HG02981 (cell line): ENCODE measurements at regions not wholly inside any gene's neighbourhood (a gene's known extent, or its start where the extent isn't known, plus 50 kb on each side); places are given as distances from the start of the nearest gene placed in this dataset.

Experiments used
- ATAC-seq: cut with Tn5 transposase; IDR thresholded peaks from one replicate; pipeline ENCODE4 v1.9.1; 2021; ENCODE audit warnings: mild to moderate bottlenecking, moderate library complexity; ENCODE audit not compliant: unreplicated experiment

DNA sequence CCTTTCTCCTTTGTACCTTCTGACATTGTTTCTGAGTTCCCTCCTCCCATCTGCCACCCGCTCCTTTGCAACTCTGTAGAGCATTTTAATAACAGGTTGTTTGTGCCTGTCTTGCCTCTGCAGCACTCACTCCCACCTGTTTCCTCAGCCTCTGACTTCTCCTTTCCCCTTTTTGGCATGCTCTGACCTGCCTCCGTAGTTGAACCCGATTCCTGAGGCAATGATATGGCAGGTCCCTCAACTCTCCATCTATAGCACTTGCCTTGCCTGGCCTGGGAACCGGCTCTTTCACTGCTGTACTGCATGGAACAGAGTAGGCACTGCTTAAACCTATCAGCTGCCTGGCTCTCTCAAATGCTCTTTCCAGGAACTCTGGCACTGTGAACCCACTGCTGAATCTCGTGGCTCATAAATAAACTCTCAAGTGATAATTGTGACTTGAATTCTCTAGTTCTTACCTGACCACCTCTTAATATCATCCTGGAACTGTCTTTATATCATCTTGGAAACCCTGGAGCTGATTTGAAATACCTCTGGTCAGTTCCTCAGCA is 50.3 kb downstream of the UTRN start:
- no peak for ATAC-seq

DNA sequence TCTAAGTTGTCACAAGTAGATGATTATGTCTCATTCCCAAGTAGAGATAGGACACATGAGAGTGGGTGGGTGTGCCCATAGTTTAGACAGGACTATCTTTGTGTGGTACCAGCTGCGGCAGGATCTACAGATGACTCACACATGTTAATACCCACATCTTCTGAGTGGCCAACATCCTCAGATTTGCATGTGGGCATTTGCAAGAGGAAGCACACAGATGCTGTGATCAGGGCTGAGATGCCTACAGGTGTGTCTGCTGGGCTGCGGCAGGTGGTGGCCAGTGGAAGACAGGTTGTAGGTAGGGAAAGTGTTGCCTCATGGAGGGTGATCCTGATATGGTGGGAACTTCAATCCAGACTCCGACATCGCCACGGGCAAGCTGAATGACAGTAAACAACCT is 50.8 kb downstream of the UTRN start:
- ATAC-seq: peak; percentile 65

DNA sequence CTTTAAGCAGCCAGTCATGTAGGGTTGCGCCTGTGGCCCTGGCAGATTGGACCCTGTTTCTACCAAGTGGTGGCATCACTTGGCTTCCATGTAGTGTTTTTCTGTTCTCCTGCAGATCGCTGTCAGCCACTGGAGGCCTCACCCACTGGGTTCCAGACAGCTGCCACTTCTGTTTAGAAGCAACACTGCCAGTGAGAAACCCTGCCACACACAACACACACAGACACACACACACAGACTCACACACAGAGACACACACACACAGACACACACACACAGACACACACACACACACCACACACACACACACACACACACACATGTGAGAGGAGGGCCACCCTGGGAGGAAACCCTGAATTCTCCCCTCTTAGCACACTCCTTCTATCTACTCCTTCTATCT is 51.8 kb downstream of the UTRN start:
- ATAC-seq: no peak

DNA sequence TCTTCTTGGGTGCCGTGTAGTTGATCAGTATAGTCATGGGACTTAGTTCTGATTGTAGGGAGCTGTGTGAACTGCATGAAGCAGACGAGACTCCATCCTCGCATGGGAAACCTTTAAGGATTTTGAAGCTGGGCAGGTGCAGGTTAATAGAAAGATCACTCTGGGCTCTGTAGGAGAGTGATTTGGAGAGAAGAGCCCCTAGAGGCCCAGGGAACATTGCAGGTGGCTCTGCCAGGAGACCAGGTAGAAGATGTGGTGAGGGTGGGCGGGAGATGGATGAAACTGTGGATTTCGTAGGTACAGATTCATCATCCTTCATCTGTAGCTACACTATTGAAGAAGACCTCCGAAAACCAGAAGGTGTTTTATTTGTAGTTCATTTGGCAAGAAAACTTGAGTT is 53.3 kb downstream of the UTRN start:
- no peak for ATAC-seq

DNA sequence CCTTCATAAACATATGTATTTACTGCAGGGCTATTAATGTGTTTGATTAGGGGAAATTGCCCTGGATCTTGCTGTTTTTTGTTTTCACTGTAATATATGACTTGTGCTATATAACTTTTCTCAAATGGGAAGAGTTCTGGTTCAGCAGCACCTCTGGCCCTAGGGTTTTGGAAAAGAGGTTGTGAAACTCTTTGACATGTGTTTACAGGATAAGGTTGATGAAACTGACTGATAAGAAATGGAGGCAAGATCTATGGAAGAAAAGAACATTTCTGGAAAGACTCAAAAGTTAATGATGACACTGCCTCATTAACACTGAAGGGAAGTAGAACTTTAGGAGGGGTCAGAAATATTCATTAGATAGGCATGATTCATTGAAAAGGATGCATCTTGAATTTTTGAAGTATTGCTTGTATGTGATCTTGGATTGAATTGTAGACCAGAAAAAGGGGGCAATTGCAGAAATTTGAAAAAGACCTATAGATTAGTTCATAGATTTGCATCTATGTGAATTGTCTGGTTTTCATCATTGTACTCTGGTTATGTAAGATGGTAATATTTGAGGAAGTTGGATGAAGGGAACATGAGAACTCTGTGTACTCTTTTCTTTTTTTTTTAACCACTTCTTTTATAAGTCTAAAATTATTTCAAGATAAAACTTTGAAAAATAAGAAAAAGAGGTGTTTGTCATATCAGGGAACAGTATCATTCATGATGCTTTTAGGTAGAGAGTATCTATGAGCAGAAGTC is 54.0 kb downstream of the UTRN start:
- ATAC-seq: no peak

DNA sequence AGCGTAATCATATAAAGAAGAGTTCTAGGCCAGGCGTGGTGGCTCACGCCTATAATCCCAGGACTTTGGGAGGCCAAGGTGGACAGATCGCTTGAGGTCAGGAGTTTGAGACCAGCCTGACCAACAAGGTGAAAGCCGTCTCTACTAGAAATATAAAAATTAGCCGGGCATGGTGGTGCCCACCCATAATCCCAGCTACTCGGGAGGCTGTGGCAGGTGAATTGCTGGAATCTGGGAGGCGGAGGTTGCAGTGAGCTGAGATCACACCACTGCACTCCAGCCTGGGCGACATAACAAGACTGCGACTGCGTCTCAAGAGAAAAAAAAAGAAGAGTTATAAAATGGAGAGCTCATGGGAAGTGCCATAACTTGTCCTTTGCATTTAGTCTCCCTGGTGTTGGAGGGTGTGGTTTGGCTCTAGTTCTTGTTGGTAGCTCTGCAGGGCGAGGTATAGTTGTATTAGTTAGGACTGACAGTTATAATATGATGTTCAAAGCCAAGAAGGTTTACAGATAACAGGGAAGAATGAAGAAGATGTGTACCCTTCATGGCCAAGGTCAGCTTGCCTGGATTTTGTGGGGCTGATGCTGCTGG is 54.8 kb downstream of the UTRN start:
- no peak for ATAC-seq

DNA sequence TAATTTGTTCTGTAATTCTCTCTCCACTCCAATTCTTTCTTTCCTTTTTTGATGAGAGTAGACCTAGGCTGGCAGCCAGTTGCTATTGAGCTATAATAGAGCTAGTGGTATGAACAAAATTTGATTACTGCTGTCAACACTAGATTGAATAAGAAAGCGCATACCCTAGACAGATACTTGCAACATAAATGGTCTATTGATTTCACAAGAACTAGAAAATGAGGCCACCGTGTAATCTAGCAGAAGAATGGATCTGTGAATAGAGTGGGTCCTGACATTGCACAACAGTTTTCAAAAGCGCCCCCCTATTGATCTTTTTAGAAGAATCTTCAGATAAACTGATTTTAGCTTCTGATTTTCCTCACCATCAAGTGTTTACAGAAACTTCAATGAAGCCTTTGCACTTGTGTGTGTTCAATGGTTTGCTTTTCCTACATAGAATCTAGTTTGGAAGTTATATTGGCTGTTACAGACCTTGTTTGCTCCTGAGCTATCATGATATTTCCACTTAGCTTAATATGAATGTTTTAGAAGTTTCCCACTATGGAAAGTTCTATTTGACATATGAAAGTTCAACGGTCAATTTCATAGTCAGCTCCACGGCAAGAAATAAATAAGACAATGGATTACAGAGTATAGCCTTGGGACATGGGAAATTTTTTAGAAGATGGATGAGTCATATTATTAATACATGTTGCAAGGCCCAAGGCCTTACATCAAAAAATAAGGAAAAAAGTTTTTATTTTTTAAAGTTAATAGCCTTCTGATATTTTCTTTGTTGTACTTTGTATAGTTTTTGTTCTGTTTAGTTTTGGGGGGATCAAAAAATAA is 55.6 kb downstream of the UTRN start:
- ATAC-seq: no peak

DNA sequence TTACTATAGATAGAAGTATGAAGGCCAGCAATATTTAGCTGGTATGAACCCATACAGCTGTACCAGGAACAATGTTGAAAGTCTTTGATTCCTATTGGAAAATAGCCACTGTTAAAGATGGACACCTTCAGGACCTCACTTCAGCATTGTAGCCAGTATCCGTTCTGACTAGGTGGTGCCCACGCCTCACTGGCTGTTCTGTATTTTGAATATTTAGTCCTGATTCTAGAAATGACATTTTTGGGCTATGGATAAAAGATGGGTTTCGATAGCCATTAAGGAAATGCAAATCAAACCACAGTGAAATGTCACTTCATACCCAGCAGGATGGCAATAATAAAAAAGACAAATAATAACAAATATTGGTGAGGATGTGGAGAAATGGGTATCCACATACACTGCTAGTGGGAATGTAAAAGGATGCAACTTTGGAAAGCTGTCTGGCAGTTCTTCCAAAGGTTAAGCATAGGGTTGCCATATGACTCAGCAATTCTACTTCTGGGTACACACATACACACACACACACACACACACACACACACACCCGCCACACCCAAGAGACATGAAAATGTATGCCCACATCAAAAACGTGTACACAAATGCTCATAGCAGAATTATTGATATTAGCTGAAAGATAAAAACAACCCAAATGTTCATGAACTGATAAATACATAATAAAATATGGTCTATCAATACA is 56.8 kb downstream of the UTRN start:
- ATAC-seq: peak; percentile 44

DNA sequence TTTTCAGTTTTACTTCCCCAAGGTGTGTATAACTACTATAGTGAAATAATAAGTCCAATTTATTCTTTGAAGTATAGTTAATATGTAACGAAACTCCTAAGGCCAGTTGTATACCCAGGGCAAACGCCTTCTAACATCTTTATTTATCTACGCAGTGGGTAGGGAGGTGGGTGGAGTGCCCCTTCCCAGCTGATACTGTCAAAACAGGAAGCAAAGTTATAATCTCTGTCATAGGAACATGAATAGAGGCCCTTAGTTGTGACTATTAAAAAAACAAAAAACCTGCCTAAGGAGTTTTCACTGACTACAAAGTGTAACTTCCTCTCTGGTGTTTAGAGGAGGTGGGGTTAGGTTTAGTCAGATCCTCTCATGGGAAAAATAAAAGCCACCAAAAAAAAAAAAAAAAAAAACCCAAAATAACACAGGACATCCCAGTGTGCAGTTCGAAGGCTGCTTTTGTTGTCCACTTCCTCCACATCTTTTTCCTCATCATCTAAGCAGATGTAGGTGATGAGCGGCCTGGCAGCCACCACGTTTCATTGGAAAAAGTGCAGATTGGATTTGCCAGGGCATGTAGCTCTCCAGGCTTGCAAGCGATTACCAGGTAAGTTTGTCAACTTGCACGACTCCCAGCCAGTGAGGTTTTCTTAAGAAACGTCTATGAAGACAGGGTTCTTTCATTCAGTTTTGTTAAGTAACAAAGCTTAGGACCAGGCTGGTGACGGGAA is 58.7 kb downstream of the UTRN start:
- peak; percentile 40 for ATAC-seq

DNA sequence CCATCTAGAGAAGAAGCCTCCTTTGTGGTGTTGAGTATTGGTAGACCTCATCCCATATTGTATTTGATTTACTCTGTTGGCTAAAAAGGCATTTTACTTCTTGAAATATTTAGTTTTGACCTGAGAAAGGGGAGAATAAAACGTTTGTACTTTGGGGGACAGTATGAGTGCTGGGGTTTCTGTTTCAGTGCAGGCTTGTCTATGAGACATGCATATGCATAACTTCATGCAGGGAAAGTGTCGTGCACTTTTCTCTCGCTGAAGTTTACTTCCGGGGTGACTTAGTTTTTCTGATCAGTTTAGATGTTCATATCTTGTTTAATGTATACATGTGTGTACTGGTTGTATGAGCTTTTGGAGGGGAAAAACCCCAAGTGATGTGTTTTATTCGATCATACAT is 59.5 kb downstream of the UTRN start:
- peak; percentile 40 for ATAC-seq

DNA sequence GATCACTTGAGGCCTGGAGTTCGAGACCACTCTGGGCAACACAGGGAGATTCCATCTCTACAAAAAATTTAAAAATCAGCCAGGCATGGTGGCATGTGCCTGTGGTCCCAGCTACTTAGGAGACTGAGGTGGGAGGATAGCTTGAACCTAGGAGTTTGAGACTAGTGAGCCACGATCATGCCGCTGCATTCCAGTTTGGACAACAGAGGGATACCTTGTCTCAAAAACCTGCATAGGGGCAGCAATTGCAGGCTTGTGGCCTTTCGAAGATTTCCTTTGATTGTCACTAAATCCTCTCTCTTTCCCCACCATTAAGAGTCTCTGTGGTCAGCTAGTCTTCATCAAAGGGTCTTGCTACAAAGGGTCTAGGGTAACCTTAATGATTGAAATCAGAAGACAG is 60.3 kb downstream of the UTRN start:
- ATAC-seq: no peak

DNA sequence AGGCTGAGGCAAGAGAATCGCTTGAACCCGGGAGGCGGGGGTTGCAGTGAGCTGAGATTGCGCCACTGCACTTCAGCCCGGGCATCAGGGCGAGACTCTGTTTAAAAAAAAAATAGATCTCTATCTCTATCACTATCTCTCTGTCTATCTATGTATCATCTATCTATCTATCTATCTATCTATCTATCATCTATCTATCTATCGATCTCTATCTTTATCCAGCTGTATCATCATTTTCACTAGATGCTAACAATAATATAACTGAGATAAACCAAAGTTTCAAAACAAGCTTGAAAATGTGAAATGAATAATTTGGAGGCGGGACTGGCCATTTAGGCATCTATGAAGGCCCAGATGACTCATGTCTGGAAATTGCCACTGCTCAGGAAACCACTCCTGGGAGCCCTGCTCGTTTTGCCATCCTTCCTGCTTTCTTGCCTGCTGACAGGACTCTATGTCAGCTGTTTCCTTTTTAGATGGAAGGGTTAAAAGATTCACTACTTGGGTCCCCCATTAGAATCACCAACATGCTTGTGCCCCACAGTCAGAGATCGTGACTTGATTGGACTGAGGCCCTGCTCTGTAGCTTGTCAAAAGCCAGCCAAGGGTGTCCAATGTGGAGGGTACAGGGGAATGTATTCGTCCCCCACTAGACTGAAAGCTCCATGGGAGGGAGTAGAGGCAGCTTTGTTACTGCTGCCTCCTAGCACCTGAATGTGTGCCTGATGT is 61.7 kb downstream of the UTRN start:
- no peak for ATAC-seq

DNA sequence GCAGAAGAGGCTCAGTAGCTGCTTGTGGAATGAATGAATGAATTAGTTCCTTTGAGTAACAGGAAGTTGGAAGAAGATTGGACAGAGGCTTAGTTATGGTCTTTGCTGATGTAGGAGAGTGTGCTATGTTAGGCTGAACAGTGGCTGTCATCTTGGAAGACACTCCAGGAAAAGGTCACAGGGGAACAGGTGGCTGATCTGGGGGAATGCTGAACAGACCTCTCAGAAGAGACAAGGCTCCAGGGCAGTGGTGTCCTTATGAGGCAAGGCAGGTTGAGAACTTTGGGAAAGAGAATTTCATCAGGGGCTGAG is 62.3 kb downstream of the UTRN start:
- ATAC-seq: no peak

DNA sequence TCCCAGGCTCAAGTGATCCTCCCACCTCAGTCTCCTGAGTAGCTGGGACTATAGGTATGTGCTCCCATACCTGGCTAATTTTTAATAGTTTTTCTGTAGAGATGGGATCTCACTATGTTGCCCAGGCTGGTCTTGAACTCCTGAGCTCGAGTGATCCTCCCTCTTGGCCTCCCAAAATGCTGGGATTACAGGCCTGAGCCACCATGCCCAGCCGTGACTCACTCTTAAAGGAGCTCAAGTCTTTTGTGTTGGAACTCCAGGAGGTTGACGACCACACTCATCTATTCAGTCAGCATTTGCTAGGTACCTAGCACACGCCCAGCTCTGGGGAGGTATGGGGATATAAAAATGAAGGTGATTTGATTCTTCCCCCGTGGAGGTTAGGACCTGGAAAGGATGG is 62.8 kb downstream of the UTRN start:
- ATAC-seq: no peak

DNA sequence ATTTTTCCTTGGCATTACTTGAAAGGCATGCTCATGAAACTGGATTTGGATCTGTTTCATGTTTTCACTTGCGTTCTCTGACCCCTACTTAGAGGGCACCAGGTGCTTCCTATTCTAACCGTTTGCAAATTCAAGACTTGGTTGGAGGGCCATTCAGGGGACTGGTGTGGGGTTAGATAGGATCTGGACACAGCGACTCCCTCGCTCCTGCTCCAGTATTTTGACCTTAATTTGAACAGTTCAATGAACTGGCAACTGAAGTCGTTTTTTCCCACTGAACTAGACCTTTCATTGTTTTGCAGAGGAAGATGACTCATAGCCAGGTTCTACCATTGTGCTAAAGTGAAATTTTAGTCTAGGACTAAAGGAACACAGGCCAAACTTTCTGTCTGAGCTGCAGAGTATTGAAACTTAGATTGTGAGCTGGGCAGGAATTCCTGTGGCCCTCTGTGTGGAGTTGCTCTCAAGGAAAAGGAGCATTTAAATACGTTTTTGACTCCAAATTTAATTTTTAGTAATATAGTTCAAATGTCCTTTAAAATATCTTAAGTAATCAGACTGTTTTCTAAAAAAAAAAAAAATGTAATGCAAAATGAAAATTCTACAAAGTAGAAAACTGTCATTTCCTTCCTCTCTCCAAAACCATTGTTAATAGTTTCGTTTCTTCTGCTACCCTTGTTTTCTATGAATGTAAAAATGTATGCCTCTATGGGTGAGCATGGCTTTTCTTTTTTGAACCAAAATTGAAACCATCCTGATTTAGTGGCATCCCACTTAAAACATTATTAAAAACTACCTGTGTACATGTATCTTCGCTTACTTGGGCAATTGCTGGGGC is 64.8 kb downstream of the UTRN start:
- ATAC-seq: no peak

DNA sequence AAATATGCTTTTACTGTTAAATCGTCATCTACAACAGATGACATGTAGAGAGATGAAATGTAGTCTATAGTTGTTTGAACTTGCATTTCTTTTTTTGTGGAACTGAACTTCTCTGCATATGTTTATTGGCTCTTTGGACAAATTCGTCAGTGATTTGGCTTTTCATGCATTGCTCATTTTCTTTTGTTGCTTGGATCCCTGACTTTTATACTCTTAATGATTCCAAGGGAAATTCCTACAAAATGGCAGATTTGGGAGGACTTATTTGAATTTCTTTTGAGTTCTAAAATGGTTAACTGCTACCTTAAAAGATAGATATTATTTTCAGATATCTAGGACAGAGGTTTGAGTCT is 65.4 kb downstream of the UTRN start:
- no peak for ATAC-seq

DNA sequence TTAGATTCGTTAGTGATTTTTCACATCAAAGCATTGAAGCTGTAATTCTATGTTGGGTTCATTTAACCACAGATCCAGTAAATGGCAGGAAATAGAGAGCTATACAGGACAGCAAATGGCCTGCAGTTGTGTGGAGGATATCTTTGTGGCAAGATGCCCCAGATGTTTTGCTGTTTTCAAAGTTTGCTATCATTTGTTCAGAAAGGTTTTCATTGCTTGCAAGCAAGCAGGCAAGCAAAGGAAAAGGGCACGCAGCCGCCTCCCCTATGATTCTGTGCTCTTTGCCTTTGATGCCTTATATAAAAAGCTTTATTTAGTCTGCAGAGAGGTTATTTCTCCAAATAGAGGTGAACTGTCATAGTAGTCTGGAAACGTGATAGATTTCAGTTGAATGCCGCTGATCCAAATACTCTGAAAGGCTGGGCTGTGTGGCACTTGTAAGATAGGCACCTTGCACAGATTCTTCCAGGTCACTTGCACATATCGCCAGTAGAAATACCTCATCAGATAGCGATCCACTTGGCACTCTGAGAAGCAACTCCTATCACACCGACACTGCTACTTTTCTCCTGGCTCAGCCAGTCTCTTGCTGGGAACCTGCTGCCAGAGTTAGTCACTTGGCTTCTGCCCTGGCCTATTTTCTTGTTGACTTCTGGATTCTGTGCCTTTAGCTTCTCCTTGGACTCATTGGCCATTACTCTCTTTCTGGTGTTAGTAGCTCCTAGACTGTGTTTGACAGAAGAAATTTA is 66.4 kb downstream of the UTRN start:
- no peak for ATAC-seq

DNA sequence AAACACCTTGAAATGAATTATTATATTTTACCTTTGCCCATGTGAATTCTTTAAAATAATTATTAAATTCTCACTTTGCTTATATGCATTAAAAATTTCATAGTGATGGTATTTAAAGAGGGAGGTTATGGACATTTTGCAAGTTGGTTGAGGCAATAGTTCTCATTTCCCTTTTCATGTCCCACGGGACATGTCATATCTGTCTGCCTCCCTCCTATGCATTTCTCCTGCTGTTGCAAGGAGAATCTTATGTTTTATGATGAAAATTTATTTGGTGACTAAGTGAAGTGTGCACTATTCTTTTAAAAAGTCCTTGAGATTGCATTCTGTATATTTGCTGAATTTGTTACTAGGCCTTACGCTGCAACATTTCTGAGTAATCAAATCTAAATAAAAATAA is 67.2 kb downstream of the UTRN start:
- peak; percentile 41 for ATAC-seq
